ENCODE measurements at regions not wholly inside any gene's neighbourhood (a gene's known extent, or its start where the extent isn't known, plus 50 kb on each side); places are given as distances from the start of the nearest gene placed in this dataset.
"Not testable (repeated sequence)": the region's sequence is repeated elsewhere in the genome, so short reads cannot be mapped to it uniquely, and the experiment has no call there.

DNA sequence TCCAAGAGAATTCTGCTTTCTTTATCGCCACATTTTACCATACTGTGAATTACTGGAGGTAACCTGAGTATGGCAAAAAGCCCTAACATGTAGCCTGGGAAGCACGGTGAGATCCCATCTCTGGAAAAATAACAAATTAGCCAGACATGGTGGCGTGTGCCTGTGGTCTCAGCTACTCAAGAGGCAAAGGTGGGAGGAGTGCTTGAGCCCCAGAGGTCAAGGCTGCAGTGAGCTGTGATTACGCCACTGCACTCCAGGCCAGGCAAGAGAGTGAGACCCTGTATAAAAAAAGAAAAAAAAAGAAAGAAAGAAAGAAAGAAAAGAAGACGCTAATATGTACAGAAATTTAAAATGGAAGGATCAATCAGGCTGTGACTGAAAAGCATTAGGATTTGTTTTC lies 57.7 kb upstream of the SESTD1 start:
- no peak for DNase-seq

- not testable (repeated sequence) for DNase-seq
Measured at GRCh38 chr2:179321034-179321433, 56.4 kb upstream of the SESTD1 start.

DNA sequence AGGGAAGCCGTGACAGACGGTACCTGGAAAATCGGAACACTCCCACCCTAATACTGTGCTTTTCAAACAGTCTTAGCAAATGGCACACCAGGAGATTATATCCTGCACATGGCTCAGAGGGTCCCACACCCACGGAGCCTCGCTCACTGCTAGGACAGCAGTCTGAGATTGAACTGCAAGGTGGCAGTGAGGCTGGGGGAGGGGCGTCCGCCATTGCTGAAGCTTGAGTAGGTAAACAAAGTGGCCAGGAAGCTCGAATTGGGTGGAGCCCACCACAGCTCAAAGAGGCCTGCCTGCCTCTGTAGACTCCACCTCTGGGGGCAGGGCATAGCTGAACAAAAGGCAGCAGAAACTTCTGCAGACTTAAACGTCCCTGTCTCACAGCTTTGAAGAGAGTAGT lies 50.1 kb upstream of the SESTD1 start:
- not testable (repeated sequence) for DNase-seq

All from NCI-H1694 treated with DMSO at 0.1 percent for 48 hours (cell line).